CD14-positive monocyte (primary cell): ENCODE measurements at regions not wholly inside any gene's neighbourhood (a gene's known extent, or its start where the extent isn't known, plus 50 kb on each side); places are given as distances from the start of the nearest gene placed in this dataset.

Source experiments
- DNase-seq, 3 donors: peaks; one replicate each; pipeline ENCODE4 v3.0.0-alpha.2; 2011 to 2022
- H2AFZ ChIP-seq: 2 replicates; pipeline ENCODE4 v1.6.0; 2012; ENCODE audit warnings: mild to moderate bottlenecking, low read depth, low read length, inconsistent platforms; ENCODE audit not compliant: insufficient read depth, poor library complexity, severe bottlenecking
- H3K27ac ChIP-seq, 2 donors: 1 replicate in 1 of 2; 2 replicates in 1 of 2; pipeline ENCODE4 v1.5.1; 2012 to 2013; ENCODE audit warnings: low read length in 2 of 2, control low read depth in 1 of 2, inconsistent platforms in 1 of 2, low read depth in 1 of 2, mild to moderate bottlenecking in 1 of 2
- H3K27me3 ChIP-seq, 2 donors: one replicate each; pipeline versions ENCODE4 v1.6.0 to v1.6.1; 2011 to 2013; ENCODE audit warnings: low read length in 2 of 2; ENCODE audit not compliant: control insufficient read depth in 2 of 2, insufficient read depth in 2 of 2
- H3K36me3 ChIP-seq, 2 donors: replicated peaks in 1 of 2; 1 replicate in 1 of 2; 2 replicates in 1 of 2; pipeline versions ENCODE4 v1.5.1 to v1.6.1; 2012 to 2013; ENCODE audit warnings: low read length in 2 of 2, control low read depth in 1 of 2, inconsistent platforms in 1 of 2, mild to moderate bottlenecking in 1 of 2; ENCODE audit not compliant: insufficient read depth in 2 of 2, control insufficient read depth in 1 of 2
- H3K4me1 ChIP-seq, 2 donors: 1 replicate in 1 of 2; 2 replicates in 1 of 2; pipeline versions ENCODE4 v1.5.1 to v1.6.1; 2012 to 2013; ENCODE audit warnings: low read length in 2 of 2, control low read depth in 1 of 2, inconsistent platforms in 1 of 2, mild to moderate bottlenecking in 1 of 2, moderate library complexity in 1 of 2; ENCODE audit not compliant: insufficient read depth in 2 of 2, control insufficient read depth in 1 of 2
- H3K4me2 ChIP-seq: replicated peaks from 2 replicates; pipeline ENCODE3; 2012; ENCODE audit warnings: low read length, moderate library complexity, mild to moderate bottlenecking; ENCODE audit not compliant: poor library complexity, severe bottlenecking; ENCODE audit errors: extremely low read depth
- H3K4me3 ChIP-seq, 3 experiments: fragments of 200-600 bp in 1 of 3; sonication (generic) in 1 of 3; replicated peaks in 1 of 3; 1 replicate in 2 of 3; 2 replicates in 1 of 3; pipeline ENCODE4 v1.5.1; 2011 to 2013; ENCODE audit warnings: low read length in 3 of 3, mild to moderate bottlenecking in 3 of 3, control low read depth in 2 of 3, low read depth in 2 of 3, inconsistent platforms in 1 of 3, moderate library complexity in 1 of 3
- H3K79me2 ChIP-seq: 2 replicates; pipeline ENCODE4 v1.6.0; 2012; ENCODE audit warnings: mild to moderate bottlenecking, control low read depth, inconsistent platforms, low read length, moderate library complexity; ENCODE audit not compliant: insufficient read depth
- H3K9ac ChIP-seq: 2 replicates; pipeline ENCODE4 v1.6.0; 2017; ENCODE audit warnings: low read length, mild to moderate bottlenecking; ENCODE audit not compliant: insufficient read depth, poor library complexity, severe bottlenecking
- H3K9me3 ChIP-seq, 2 donors: replicated peaks in 1 of 2; 1 replicate in 1 of 2; 2 replicates in 1 of 2; pipeline versions ENCODE4 v1.5.1 to v1.6.1; 2012 to 2013; ENCODE audit warnings: low read length in 2 of 2, control low read depth in 1 of 2; ENCODE audit not compliant: control insufficient read depth in 1 of 2, insufficient read depth in 1 of 2
- H4K20me1 ChIP-seq: 2 replicates; pipeline ENCODE4 v1.6.0; 2012; ENCODE audit warnings: mild to moderate bottlenecking, low read length, control low read depth, moderate library complexity; ENCODE audit not compliant: insufficient read depth
- H3K27ac Mint-ChIP-seq, 7 donors: one replicate each; pipeline ENCODE4 v1.8.0; 2020; ENCODE audit warnings: mild to moderate bottlenecking in 7 of 7, mixed read lengths in 7 of 7, moderate library complexity in 6 of 7, inconsistent platforms in 2 of 7
- H3K27me3 Mint-ChIP-seq, 3 donors: one replicate each; pipeline ENCODE4 v1.8.0; 2021 to 2022; ENCODE audit warnings: low read depth in 3 of 3, mild to moderate bottlenecking in 3 of 3, mixed read lengths in 3 of 3, moderate library complexity in 3 of 3, inconsistent platforms in 1 of 3
- H3K36me3 Mint-ChIP-seq, 2 donors: one replicate each; pipeline ENCODE4 v1.8.0; 2020; ENCODE audit warnings: mixed read lengths in 2 of 2, inconsistent platforms in 1 of 2, mild to moderate bottlenecking in 1 of 2
- H3K4me1 Mint-ChIP-seq: one replicate; pipeline ENCODE4 v1.8.0; 2020; ENCODE audit warnings: mild to moderate bottlenecking, mixed read lengths
- H3K4me3 Mint-ChIP-seq, 2 donors: one replicate each; pipeline ENCODE4 v1.8.0; 2020; ENCODE audit warnings: mild to moderate bottlenecking in 2 of 2, mixed read lengths in 2 of 2, moderate library complexity in 1 of 2
- H3K9me3 Mint-ChIP-seq, 7 donors: one replicate each; pipeline ENCODE4 v1.8.0; 2020 to 2022; ENCODE audit warnings: mixed read lengths in 7 of 7, mild to moderate bottlenecking in 6 of 7, moderate library complexity in 6 of 7, inconsistent platforms in 2 of 7
- WGBS: methylation state at CpG from one replicate; pipeline ENCODE4 v1.1.5; 2013; ENCODE audit warnings: missing lambda C conversion rate; ENCODE audit not compliant: insufficient coverage; 5-methylcytosine and 5-hydroxymethylcytosine counted together
- intact Hi-C, 2 donors: fragments of 100-400 bp; cut with micrococcal nuclease; formaldehyde crosslinking; loops; one replicate each; pipeline versions ENCODE4 v1.15.0 to v1.15.1; 2023
- TF ChIP-seq, protein P1 (sequence below): fragments of 200-600 bp; IDR thresholded peaks from one replicate; pipeline ENCODE4 v1.8.0; 2022; ENCODE audit warnings: antibody characterized with exemption, mild to moderate bottlenecking

DNA sequence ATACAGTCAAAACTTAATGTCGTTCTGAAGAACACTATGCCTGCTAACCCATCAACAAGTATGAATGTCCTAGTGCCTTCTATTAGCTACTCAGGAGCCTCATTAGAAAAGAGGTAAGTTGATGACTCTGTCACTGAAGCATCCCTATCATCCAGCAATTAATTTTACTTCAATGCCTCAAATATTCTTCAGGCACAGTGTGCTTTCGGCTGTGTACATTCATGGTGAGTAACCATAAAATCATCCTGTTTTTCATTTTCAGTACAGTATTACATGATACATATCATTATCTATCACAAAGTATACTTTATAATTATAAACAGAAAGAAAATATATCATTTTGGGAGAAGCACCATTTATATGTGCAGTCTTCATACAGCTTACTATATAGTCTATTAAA, 495.5 kb upstream of the ZWINT start:
- H3K4me1 ChIP-seq = no peaks in the 10 kb centered on the region
- no CpG with 5 or more reads among the region's 2 CpGs for WGBS
- no peak overlapping the region for H2AFZ ChIP-seq
- no peaks in the 10 kb centered on the region for H3K27me3 Mint-ChIP-seq
- no peaks in the 10 kb centered on the region for H4K20me1 ChIP-seq
- H3K9me3 ChIP-seq = no peaks in the 10 kb centered on the region
- no peak overlapping the region for H3K4me3 Mint-ChIP-seq
- H3K36me3 ChIP-seq = no peaks in the 10 kb centered on the region
- H3K9ac ChIP-seq = no peak overlapping the region
- no peak overlapping the region for H3K4me2 ChIP-seq
- H3K9me3 Mint-ChIP-seq = peaks cover 0 to 3% (median 0%) of the 10 kb centered on the region in 7 donors
- H3K79me2 ChIP-seq = no peaks in the 10 kb centered on the region
- no peaks in the 10 kb centered on the region for H3K4me1 Mint-ChIP-seq
- no peaks in the 10 kb centered on the region for H3K36me3 Mint-ChIP-seq
- no peaks in the 10 kb centered on the region for H3K27me3 ChIP-seq
- TF ChIP-seq, protein P1, sequence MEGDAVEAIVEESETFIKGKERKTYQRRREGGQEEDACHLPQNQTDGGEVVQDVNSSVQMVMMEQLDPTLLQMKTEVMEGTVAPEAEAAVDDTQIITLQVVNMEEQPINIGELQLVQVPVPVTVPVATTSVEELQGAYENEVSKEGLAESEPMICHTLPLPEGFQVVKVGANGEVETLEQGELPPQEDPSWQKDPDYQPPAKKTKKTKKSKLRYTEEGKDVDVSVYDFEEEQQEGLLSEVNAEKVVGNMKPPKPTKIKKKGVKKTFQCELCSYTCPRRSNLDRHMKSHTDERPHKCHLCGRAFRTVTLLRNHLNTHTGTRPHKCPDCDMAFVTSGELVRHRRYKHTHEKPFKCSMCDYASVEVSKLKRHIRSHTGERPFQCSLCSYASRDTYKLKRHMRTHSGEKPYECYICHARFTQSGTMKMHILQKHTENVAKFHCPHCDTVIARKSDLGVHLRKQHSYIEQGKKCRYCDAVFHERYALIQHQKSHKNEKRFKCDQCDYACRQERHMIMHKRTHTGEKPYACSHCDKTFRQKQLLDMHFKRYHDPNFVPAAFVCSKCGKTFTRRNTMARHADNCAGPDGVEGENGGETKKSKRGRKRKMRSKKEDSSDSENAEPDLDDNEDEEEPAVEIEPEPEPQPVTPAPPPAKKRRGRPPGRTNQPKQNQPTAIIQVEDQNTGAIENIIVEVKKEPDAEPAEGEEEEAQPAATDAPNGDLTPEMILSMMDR = no peak
- H3K27ac ChIP-seq = no peak overlapping the region
- no peak overlapping the region for H3K27ac Mint-ChIP-seq
- intact Hi-C loops = no loop called here
- no peak overlapping the region for H3K4me3 ChIP-seq
- no peak for DNase-seq

DNA sequence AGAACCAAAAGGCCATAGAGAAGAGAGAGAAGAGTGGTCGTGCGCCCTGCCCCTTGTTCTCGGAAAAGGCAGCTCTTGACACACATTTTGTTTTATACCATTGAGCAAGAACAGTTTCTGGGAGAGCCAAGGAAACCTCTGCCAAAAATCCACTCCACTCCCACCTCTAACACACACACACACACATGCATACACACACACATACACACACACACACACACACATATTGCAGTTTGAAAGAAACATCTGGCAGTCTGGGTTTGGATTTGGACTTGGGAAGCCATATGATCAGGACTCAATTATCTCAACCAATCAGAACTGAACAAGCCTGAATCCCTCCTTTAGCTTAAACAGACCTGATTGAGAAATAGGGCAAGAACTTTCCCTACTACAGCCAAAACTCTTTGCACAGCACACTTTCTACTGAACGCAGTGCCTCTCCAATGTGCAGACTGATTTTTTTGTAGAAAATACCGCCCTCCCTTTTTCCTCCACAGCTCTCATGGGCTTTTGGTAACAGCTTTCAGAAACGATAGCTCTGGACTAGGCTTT, 484.0 kb upstream of the ZWINT start:
- Histone ChIP-seq H3K79me2 (no peaks in the 10 kb centered on the region), H3K9me3 (no peaks in the 10 kb centered on the region), H3K4me3 (no peak overlapping the region), H3K36me3 (no peaks in the 10 kb centered on the region), H3K9ac (no peak overlapping the region), H3K4me1 (no peaks in the 10 kb centered on the region), H3K4me2 (no peak overlapping the region), H3K27me3 (no peaks in the 10 kb centered on the region), H2AFZ (no peak overlapping the region), H4K20me1 (no peaks in the 10 kb centered on the region), H3K27ac (no peak overlapping the region)
- no peak for DNase-seq
- 100% methylated on average over 1 of the region's 6 CpGs for WGBS
- Mint-ChIP-seq H3K27me3 (no peaks in the 10 kb centered on the region), H3K4me3 (no peak overlapping the region), H3K36me3 (no peaks in the 10 kb centered on the region), H3K4me1 (no peaks in the 10 kb centered on the region), H3K9me3 (no peaks in the 10 kb centered on the region), H3K27ac (no peak overlapping the region)
- TF ChIP-seq, protein P1 = no peak
- intact Hi-C loops = no loop called here
